Peyer's patch (tissue), 4 donors: ENCODE measurements at regions not wholly inside any gene's neighbourhood (a gene's known extent, or its start where the extent isn't known, plus 50 kb on each side); places are given as distances from the start of the nearest gene placed in this dataset.

Experiments used
- DNase-seq, 3 donors: peaks; one replicate each; pipeline ENCODE4 v3.0.0-alpha.2; 2017 to 2019
- H3K27ac ChIP-seq, 4 donors: fragments of 200-600 bp; sonication (generic); one replicate each; pipeline ENCODE4 v1.5.1; 2016 to 2019
- H3K27me3 ChIP-seq, 2 donors: fragments of 200-600 bp; sonication (generic); one replicate each; pipeline ENCODE4 v1.5.1; 2019
- H3K36me3 ChIP-seq, 3 donors: fragments of 200-600 bp; sonication (generic); one replicate each; pipeline ENCODE4 v1.5.1; 2016 to 2019
- H3K4me1 ChIP-seq, 4 donors: fragments of 200-600 bp; sonication (generic); one replicate each; pipeline ENCODE4 v1.5.1; 2016 to 2019
- H3K4me3 ChIP-seq, 4 donors: fragments of 200-600 bp; sonication (generic); 1 replicate in 3 of 4; 2 replicates in 1 of 4; pipeline ENCODE4 v1.5.1; 2016 to 2019; ENCODE audit warnings: mild to moderate bottlenecking in 1 of 4
- H3K9me3 ChIP-seq, 4 donors: fragments of 200-600 bp; sonication (generic); one replicate each; pipeline ENCODE4 v1.5.1; 2016 to 2019; ENCODE audit warnings: mild to moderate bottlenecking in 1 of 4
- POLR2A ChIP-seq, 2 donors: fragments of 450-650 bp; IDR thresholded peaks; one replicate each; pipeline ENCODE4 v1.5.1; 2017; ENCODE audit warnings: antibody characterized with exemption in 2 of 2, mild to moderate bottlenecking in 2 of 2, moderate library complexity in 2 of 2
- TF ChIP-seq, protein P1 (sequence below), 6 experiments: fragments of 450-650 bp in 4 of 6; fragments of 200-600 bp in 2 of 6; sonication (generic) in 1 of 6; IDR thresholded peaks; one replicate each; pipeline ENCODE4 v1.5.1; 2017 to 2019; ENCODE audit warnings: antibody characterized with exemption in 6 of 6, mild to moderate bottlenecking in 3 of 6, moderate library complexity in 1 of 6

GRCh38 chr10:29791773-29792172, 157.0 kb upstream of the SVIL start:
- no peak overlapping the region for H3K27ac ChIP-seq
- no peaks in the 10 kb centered on the region for H3K36me3 ChIP-seq
- no peak for TF ChIP-seq POLR2A (IDR thresholded peaks at IDR 0.05)
- TF ChIP-seq, protein P1, sequence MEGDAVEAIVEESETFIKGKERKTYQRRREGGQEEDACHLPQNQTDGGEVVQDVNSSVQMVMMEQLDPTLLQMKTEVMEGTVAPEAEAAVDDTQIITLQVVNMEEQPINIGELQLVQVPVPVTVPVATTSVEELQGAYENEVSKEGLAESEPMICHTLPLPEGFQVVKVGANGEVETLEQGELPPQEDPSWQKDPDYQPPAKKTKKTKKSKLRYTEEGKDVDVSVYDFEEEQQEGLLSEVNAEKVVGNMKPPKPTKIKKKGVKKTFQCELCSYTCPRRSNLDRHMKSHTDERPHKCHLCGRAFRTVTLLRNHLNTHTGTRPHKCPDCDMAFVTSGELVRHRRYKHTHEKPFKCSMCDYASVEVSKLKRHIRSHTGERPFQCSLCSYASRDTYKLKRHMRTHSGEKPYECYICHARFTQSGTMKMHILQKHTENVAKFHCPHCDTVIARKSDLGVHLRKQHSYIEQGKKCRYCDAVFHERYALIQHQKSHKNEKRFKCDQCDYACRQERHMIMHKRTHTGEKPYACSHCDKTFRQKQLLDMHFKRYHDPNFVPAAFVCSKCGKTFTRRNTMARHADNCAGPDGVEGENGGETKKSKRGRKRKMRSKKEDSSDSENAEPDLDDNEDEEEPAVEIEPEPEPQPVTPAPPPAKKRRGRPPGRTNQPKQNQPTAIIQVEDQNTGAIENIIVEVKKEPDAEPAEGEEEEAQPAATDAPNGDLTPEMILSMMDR (IDR thresholded peaks at IDR 0.05) = no peak
- no peaks in the 10 kb centered on the region for H3K4me1 ChIP-seq
- no peaks in the 10 kb centered on the region for H3K9me3 ChIP-seq
- DNase-seq = no peak
- no peak overlapping the region for H3K4me3 ChIP-seq
- H3K27me3 ChIP-seq = no peaks in the 10 kb centered on the region

DNA sequence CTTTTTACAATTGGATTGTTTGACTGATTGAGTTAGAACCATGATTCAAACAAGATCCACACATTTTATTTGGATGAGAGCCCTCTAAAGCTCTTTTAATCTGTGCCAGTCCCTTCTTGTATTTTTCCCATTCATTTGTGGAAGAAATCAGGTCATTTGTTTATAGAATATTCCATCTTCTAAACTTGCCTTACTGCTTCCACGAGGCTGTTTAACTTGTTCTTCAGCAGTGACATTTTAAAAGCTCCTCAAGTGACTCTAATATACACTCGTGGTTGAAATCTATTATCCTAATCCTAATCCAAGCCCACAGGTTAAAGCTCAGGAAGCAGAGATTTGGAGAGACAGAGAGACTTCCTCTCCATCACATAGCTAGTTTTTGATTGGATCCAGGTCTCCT, 155.4 kb upstream of the SVIL start:
- peak overlapping the region in 1 of 4 donors; percentile 22 for H3K27ac ChIP-seq
- no peaks in the 10 kb centered on the region for H3K36me3 ChIP-seq
- TF ChIP-seq, protein P1 (IDR thresholded peaks at IDR 0.05) = no peak
- TF ChIP-seq POLR2A (IDR thresholded peaks at IDR 0.05) = no peak
- H3K27me3 ChIP-seq = no peaks in the 10 kb centered on the region
- H3K9me3 ChIP-seq = no peaks in the 10 kb centered on the region
- DNase-seq = no peak
- H3K4me3 ChIP-seq = no peak overlapping the region
- no peaks in the 10 kb centered on the region for H3K4me1 ChIP-seq

DNA sequence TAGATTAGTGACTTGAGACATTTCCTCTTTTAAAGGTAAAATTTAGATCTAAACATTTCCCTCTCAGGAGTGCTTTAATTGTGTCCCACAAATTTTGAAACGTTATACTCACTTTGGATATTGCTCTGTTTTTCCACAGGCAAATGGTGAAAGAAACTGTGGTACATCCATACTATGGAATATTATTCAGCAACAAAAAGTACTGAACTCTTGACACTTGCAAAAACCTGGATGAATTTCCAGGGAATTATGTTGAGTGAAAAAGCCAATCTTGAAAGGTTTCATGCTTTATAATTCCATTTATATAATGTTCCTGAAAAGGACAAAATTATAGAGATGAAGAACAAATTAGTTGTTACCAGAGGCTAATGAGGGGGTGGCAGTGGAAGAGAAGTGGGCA, 153.3 kb upstream of the SVIL start:
- DNase-seq = no peak
- no peaks in the 10 kb centered on the region for H3K36me3 ChIP-seq
- H3K27me3 ChIP-seq = no peaks in the 10 kb centered on the region
- TF ChIP-seq POLR2A (IDR thresholded peaks at IDR 0.05) = no peak
- TF ChIP-seq, protein P1 (IDR thresholded peaks at IDR 0.05) = no peak
- no peak overlapping the region for H3K4me3 ChIP-seq
- no peaks in the 10 kb centered on the region for H3K9me3 ChIP-seq
- no peak overlapping the region for H3K27ac ChIP-seq
- H3K4me1 ChIP-seq = no peaks in the 10 kb centered on the region

DNA sequence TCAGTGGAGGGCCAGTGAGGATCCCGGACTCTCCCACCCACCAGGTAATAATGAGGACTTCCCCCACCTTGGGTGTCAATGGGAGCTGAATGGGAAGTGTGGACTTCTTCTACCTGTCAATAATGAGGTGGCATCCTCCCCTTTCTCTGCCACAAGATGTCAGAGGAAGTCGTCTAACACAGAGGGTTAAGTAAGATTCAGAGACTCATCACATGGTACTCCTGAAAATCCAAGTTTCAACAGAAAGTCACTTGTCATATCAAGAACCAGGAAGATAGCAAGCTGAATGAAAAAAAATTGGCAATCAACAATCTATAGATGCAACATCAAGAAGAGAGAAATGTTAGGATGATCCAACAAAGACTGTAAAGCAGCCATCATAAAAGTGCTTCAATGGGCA, 150.9 kb upstream of the SVIL start:
- no peaks in the 10 kb centered on the region for H3K9me3 ChIP-seq
- DNase-seq = no peak
- no peak overlapping the region for H3K4me3 ChIP-seq
- no peaks in the 10 kb centered on the region for H3K36me3 ChIP-seq
- no peaks in the 10 kb centered on the region for H3K27me3 ChIP-seq
- TF ChIP-seq, protein P1 (IDR thresholded peaks at IDR 0.05) = no peak
- no peak for TF ChIP-seq POLR2A (IDR thresholded peaks at IDR 0.05)
- no peaks in the 10 kb centered on the region for H3K4me1 ChIP-seq
- no peak overlapping the region for H3K27ac ChIP-seq

DNA sequence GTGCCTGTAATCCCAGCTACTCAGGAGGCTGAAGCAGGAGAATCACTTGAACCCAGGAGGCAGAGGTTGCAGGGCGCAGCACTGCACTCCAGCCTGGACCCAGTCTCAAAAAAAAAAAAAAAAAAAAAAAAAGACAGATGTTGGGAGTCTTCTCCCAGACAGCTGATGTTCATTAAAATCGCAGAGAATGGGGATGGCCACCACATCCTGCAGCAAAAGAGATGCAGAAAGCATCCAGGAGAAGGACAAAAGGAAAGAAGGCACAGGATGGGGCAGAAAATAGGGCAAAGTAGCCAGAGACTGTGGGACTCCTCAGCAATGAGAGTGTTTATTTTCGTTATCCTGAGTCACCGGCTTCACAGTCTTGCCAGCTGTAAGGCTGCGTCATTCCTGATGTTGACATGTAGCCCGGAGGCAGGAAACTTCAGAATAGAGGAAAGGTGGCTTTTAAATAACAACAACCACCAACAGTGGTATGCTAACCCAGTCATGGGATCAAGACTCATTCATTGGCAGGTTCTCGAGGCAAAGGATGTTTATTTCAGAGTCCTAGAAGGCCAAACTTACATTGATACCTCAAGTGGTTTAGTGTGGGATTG, 149.5 kb upstream of the SVIL start:
- Histone ChIP-seq H3K36me3 (no peaks in the 10 kb centered on the region), H3K4me3 (no peak overlapping the region), H3K4me1 (no peaks in the 10 kb centered on the region), H3K27me3 (no peaks in the 10 kb centered on the region), H3K27ac (peak overlapping the region in 2 of 4 donors; percentile 9 to 70), H3K9me3 (no peaks in the 10 kb centered on the region)
- TF ChIP-seq POLR2A (IDR thresholded peaks at IDR 0.05) = no peak
- TF ChIP-seq, protein P1 (IDR thresholded peaks at IDR 0.05) = no peak
- DNase-seq = peak in 1 of 3 donors; percentile 55
